GM21528 (cell line): ENCODE measurements at regions not wholly inside any gene's neighbourhood (a gene's known extent, or its start where the extent isn't known, plus 50 kb on each side); places are given as distances from the start of the nearest gene placed in this dataset.
"Not testable (repeated sequence)": the region's sequence is repeated elsewhere in the genome, so short reads cannot be mapped to it uniquely, and the experiment has no call there.

Source experiments
- ATAC-seq: cut with Tn5 transposase; IDR thresholded peaks from one replicate; pipeline ENCODE4 v1.9.1; 2021; ENCODE audit warnings: mild to moderate bottlenecking, moderate library complexity; ENCODE audit not compliant: unreplicated experiment, low FRiP score

DNA sequence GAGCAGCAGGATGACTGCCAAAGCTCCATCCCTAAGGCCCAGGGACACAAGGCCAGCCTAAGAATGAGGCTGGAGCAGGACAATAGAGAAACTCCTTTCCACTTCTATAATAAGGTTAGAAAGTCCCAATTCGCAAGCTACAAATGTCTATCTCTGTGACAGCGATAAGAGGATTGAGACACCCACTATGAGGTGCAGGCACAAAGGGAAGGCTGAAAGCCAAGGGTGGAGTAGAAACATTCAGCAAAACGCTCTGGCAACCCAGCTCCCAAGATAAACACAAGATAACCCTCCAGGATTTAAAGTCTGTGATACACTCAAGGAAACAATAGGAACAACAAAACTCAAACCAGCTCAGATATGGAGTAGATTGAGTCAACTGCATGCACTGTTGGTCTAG lies 418.0 kb upstream of the UBE2E3 start:
- ATAC-seq = no peak

DNA sequence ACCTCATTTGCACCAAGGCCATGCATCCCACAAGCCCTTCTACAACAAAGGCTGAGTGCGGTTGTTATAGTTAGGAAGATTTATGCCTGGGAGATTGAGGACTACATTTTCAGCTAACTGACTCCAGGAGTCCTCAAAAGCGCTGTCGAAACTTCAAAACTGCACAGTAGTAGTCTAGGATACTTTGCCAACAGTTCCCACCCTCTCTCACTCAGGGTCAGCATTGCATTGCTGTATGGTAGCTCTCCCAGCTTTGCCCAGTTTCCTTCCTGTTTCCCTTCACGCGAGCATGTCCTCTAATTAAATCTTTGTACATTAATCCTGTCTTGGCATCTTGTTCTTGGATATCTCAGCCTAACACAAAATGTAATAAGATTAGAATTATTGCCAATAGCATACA lies 420.6 kb upstream of the UBE2E3 start:
- no peak for ATAC-seq

DNA sequence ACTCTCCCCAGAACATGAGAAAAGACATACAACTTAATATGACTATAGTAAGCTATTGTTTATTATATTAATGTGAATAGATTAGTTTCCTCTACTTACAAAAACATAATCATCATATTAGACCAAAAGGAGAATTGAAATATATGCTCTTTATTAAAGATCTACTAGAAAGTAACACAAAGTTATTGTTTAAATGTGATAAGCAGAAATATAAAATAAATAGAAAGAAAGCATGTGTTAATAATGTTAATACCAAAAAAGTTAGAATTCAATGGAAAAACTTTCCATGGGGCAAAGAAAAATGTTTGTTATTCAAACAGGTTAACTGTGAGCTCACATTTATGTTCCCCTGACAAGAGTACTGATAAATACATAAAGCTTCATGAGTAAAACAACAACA lies 421.4 kb upstream of the UBE2E3 start:
- no peak for ATAC-seq

DNA sequence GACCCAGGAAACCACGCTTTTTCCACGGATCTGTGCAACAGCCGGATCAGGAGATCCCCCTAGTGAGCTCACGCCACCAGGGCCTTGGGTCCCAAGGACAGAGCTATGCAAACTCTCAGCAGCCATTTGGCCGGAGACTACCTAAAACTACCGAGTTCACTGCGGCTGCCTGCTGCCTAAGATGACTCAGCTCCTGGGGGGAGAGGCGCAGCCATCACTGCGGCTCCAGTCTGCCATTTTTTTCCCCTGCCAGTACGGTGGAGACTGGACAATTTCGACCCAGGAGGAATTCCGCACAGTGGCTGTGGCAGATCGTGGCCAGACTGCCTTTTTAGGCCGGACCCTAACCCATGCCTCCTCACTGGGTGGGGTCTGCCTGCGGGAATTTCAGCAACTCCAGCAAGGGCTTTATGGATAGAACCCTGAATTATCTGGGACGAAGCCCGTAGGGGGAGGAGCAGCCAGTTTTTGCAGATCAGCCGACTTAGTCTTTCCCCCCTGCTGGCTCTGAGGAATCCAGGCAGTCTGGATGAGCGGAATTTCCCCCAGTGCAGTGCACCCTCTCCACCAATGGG lies 424.9 kb upstream of the UBE2E3 start:
- no peak for ATAC-seq

DNA sequence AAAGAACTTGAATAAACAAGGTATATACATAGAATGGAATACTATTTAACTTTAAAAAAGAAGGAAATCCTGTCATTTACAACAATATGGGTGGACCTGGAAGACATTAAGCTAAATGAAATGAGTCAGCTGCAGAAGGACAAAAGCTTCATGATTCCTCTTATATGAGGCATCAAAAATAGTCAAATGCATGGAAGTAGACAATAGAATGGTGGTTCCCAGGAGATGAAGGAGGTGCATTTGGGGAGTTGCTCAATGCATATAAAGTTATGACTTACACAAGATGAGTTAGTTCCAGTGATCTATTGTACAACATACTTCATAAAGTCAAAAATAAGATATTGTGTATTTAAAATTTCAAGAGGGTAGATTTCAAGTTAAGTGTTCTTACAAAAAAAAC lies 426.1 kb upstream of the UBE2E3 start:
- ATAC-seq = no peak

DNA sequence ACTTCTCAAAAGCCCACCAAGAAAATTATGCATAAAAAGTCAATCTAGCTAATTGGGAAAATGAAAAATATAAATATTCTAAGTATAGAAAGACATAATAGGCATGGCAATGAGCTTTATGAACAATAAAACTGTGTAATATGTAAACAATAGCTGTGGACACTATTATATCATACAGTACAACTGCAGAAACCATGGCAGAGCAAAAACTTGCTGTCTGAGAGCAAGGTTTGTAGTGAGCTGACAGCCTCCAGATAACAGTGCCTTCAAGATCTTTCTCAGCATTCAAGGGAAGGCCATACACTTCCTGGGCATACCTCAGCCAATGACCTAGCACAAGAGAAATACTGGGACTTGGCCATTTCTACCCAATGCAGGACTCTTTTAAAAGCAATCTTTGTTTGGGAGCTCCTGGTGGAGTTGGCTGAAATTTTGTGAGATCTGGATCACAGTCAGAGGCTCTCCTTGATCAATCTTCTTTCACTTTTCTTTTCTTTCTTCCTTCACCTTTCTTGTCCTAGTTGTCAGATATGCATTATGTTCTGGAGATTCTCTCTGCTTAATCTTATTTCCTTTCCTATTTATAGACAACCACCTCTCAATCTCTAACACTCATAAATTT lies 427.2 kb upstream of the UBE2E3 start:
- no peak for ATAC-seq

DNA sequence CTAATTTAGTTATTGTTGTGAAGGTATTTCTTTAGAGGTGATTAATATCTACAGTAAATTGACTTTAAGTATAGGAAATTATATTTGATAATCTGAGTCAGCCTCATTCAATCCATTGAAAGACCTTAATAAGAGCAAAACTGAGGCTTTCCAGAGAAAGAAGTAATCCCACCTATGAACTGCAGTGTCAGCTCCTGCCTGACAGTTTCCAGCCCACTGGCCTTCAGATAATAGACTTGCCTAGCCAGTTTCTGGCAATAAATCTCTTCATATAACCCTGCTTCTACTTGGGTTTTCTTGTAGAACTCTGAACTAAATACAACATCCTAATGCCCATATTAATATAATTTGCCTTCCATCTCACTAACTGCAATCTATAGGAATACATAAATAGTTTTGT lies 437.9 kb upstream of the UBE2E3 start:
- no peak for ATAC-seq

DNA sequence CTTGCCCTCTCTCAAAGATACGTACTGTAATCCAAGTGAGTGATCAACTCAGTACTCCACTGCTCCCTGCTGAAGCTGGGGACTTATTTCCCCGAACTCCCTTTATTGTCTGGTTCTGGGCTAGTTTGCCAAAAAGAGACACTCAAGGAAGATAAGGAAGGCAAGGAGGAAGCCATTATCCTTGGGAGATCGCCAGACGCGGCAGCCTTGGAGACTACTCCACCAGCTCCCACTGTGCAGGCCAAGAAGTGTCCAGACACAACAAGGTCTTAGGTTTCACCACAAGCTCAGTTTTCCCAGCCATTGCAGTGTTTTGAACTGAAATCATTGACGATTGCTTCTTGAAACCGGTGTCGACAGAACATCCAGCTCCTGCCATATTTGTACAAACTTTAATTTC lies 439.6 kb upstream of the UBE2E3 start:
- ATAC-seq = no peak

DNA sequence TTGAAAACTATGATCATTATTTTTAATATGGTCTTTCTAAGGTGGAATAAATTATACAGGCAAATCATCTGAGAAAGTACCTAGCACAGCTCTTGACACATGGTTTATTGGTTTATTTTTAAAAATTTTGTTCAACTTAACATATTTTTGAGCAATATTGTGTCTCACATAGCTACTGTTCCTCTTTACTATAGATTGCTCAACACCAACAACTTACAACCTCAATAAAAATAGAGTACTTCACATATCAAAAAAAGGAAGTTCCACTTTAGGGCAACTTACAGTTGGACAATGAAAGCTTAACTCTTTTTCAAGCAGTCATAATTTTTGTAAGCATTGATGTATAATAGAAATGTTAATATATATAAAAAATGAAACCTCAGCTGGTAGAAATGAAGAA lies 440.9 kb upstream of the UBE2E3 start:
- ATAC-seq = no peak

DNA sequence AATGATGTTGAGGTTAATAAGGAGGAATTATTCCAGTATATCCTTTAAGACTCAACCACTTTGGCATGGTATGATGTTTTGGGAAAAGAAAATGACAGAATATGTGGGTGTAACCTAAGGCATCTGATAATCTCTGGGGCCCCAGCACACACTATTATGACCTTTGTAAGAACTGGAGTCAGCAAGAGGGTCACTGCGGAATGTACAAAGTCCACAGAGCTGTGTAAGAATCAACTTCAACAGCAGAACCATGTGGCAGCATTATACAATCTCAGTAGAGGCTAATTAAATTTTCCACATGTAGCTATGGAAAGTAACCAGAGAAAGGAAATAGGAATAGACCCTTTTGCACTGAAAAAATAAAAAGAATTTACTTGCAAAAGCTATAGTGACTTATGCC lies 445.1 kb upstream of the UBE2E3 start:
- ATAC-seq = no peak

DNA sequence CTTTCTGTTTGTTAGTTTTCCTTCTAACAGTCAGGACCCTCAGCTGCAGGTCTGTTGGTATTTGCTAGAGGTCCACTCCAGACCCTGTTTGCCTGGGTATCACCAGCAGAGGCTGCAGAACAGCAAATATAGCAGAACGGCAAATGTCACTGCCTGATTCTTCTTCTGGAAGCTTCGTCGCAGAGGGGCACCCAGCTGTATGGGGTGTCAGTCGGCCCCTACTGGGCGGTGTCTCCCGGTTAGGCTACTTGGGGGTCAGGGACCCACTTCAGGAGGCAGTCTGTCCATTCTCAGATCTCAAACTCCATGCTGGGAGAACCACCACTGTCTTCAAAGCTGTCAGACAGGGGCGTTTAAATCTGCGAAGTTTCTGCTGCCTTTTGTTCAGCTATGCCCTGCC lies 448.6 kb upstream of the UBE2E3 start:
- ATAC-seq = not testable (repeated sequence)

DNA sequence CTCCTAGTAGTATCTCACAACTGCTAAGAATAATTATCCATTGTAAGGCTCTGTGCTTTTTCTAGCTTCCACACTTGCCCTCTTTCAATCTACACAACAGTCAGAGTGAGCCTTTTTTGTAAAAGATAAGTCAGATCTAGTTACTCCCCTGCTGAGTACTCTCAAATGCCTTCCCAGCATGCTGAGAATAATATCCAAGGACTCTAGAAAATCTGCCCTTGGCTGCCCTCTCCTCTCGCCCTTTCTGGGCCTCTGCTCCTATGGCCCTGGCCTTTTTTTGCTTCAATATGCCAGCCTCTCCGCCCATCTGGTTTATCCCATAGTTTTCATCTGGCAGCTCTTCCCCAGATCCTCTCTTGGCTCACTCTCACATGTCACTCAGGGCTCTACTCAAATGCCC lies 455.9 kb upstream of the UBE2E3 start:
- no peak for ATAC-seq

DNA sequence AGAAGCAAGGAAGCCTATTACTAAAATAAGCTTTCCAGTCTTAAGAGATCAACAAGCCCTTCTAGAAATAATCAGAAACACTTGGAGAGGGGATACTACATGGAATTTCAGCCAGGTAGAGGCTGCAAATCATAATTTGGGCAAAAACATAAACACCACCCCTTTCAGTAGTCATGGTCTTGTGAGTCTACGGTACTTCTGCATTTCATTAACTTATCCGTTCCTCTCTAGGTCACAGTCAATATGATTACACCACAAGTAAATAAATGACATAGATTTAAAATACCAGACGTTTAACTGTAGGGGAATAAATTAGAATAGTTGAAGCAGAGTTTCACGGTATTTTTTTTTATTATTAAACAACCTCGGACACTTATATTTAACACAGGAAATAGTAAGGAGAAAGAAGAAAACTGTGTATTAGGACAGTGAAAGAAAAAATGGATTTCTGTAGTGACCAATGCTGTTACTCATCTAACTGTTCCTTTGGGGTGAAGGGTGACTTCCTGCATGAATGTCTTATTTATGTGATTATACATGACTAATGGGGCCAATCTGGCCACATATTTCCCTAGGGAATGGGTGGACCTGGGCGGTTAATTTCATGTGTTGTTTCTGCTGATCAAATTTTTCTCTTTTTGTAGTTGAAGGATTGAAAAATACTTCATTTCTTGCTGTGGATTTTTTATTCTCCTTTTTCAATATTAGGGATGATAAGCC lies 456.6 kb upstream of the UBE2E3 start:
- no peak for ATAC-seq

DNA sequence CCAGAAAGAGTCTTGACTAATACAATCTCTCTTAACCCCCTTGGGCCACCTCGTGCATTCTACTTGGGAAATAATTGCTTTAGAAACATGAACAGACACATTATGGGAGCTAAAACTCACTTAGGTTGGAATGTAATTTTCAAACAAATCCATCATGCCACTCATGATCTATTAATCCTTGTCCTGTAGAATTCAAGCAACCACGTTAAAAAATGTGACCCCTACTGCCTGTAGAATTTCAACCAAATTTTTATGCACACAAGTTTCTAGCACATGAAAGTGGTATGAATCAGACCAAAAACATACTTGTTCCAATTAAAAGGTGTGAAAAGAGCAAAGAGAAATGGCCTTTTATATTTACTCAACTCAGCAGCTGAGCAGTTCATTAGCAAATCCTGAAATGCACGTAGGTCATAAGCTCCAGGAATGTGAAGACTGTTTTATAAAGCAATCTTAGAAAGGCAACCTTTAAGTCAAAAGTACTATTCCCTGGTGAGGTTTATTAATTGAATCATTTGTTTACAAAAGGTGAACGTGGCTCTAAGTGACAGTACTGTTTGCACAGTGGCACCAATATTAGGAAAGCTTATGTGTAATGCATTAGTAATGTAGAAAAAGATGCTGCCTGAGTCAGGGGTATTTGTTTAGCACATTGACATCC lies 459.4 kb upstream of the UBE2E3 start:
- no peak for ATAC-seq

DNA sequence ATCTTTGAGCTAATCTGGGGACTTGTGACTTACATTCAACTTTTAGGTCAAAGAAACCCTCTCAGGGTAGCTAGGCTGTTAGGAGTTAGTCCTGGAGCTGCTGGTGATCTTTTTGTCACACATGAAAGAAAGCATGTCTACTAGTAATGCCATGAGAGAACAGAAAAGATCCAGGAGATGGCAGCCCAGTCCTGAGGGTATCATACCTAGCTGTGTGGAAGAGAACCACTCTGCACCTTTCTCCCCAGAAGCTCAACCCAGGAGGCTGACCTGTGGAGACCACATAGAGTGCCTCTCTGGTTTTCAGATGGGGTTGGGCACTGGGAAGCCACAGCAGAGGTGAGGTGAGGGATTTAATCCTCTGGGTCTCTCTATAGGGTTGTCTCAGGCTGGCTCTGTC lies 460.2 kb upstream of the UBE2E3 start:
- ATAC-seq = no peak

DNA sequence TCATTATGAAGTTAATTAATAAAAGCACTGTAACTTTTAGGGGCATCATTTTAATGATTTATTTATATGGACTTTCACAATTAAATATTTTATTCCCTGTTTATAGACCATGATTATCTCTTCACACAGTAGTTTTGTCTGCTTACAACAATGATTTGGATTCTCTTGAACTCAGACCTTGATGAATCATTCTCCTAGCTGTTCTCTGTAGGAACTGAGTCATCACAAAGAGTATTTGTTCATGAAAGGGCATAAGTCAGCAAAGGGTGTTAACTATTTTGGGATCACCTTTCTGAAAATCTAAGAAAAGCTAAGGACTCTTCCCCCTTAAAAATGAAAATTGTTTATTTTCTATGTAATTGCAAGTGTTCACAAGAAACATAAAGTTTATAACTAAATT lies 461.1 kb upstream of the UBE2E3 start:
- ATAC-seq = no peak

DNA sequence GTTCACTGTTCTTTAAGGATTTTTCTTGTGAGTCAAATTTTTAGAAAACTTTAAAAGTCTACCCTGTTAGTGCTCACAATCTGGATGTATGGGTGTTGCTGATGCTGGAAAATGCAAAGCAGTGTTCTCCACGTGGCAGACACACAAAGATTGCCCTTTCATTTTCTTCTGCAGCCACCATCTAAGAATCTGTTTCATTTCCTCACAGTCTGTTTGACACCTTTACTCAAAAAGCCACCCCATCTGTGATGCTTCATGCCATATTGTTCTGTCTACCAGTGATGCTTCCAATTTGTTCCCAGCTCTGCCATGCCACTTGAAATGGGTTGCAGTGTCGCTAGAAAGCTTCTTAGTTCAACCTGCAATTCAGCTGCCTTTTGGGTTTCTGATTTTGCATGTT lies 464.2 kb upstream of the UBE2E3 start:
- ATAC-seq = no peak

DNA sequence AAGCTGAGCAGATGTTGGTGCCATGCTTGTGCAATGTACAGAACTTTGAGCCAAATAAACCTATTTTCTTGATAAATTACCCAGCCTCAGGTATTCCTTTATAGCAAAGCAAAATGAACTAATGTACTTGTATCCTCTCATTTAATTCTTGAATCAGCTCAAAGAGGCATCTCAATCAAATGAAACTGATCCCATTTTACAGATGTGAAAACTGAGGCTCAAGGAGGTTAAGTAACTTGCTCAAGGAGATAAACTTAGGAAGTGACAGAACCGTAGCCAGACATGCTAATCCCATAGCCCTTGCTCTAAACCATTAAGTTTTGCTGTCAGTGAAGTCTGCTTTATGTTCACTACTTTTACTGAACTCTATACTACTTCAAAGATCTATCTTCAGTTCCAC lies 467.0 kb upstream of the UBE2E3 start:
- no peak for ATAC-seq

DNA sequence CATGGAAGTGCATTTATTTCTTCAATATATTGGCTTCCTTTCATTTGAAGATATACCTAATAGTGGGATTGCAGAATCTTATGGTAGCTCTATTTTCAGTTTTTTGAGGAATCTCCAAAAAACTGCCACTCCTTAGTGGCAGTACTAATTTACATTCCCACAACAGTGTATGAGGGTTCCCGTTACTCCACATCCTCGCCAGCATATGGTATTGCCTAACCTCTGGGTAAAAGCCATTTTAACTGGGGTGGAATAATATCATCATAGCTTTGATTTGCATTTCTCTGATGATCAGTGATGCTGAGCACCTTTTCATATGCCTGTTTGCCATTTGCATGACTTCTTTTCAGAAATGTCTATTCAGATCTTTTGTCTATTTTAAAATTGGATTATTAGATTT lies 471.9 kb upstream of the UBE2E3 start:
- no peak for ATAC-seq

DNA sequence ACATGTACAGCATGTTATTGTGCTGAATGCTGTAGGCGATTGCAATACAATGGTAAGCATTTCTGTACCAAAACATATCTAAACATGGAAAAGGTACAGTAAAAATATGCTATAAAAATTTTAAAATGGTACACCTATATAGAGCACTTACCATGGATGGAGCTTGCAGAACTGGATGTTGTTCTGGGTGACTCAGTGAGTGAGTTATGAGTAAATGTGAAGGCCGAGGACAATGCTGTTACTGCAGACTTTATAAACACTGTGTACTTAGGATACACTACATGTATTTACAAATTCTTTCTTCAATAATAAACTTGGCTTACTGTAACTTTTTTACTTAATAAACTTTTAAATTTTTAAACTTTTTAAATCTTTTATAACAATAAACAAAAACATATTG lies 473.4 kb upstream of the UBE2E3 start:
- ATAC-seq = no peak

DNA sequence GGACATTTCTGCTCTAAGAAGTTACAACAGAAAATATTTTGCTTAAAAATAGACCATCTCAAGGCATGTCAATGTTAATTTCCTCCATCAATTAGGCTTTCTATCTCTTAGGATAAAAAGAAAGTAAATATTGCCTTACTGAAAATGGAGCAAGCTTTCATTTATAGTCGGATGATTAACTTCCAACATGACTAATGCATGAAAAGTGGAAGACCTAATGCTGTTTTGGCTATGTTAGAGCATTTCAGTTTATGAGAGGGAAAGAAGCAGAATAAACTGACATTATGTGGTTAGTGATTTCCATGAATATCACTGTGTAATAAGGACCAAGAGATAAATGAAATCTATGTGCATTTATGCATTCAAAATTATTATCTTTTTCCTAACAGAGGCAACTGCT lies 475.2 kb upstream of the UBE2E3 start:
- ATAC-seq = no peak
